ENCODE measurements at regions not wholly inside any gene's neighbourhood (a gene's known extent, or its start where the extent isn't known, plus 50 kb on each side); places are given as distances from the start of the nearest gene placed in this dataset.

DNA sequence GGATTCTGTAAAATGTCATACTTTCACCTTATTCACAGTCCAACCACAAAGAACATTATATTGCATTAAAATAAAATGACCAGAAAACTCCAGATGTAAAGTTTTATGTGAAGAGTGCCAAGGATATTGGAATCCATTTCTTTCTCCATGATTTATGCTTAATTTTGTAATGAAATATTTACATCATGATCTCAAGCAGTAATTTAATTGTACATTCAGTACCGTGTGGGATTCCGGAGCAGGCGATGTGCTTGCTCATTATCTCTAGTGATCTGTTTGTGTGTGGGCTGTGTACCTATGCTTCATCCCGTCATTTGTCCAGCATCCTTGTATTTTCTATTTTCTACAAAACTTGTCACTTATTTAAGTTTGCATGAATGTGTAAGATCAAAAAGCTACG lies 415.9 kb upstream of the SLC8A1 start:
- TF ChIP-seq CTCF (IDR thresholded peaks at IDR 0.05; ENCODE audit: low read depth, low read length): no peak
- TF ChIP-seq EZH2phosphoT487 (IDR thresholded peaks at IDR 0.05; ENCODE audit: low read depth): no peak
